ENCODE measurements at regions not wholly inside any gene's neighbourhood (a gene's known extent, or its start where the extent isn't known, plus 50 kb on each side); places are given as distances from the start of the nearest gene placed in this dataset.

DNA sequence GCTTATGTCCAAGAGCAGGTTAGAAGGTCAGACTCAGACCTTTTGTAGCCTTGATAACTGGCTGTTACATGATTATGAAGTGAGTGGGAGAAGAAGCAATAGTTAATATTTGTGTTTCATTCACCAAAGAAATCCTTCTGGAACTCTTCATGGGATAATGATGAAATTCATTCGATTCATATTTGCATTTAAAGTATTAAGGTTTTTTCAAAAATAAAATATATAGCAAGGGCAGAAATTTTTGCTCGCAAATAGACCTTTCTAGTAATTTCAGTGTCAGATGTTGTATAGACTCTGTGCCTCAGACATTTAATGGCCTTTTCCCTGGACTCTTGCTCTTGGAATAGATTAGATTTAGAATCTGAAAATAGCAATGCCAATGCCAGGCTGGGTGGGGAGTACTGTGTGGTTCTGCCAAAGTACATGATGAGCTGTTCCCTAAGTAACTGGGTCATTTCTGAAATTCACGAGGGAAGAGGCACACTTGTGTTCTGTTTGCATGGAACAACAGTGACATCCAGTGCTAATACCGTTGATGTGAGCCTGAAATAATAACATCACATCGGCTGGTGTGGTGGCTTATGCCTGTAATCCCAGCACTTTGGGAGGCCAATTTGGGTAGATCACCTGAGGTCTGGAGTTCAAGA lies 119.2 kb downstream of the MBL2 start:
- no peak for DNase-seq

DNA sequence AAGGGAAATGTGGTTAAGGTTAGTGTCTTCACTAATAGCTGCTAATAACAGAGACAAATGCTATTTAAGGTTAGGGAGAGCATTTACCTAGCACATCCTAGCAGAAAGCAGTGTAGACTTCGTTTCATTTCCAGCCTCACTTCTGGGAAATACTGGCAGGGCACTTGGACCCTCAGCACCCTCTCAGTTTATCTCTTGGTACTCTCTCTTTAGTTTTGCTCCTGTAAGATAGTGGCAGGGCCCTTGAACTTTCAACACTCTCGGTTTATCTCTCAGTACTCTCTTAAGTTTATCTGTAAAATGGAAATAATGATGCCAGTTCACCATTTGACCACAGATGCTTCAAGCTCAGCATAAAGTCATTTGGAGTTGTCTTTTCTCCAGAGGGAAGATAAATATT lies 118.4 kb downstream of the MBL2 start:
- no peak for DNase-seq

DNA sequence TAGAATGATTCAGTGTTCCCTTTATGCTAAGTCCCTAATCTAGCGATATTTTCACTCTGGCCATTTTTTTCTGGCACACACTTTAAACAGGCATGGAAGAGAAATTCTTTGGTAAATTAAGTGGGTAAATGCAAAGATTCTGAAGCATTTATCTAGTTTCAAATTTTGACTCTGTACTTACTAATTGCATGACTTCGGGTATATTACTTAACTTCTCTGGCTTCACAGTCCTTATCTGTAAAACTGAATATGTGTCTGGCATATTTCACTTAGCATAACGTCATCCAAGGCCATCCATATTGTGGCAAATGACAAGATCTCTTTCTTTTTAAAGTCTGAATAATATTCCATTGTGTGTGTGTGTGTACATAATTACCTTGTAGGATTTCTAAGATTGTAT lies 114.5 kb downstream of the MBL2 start:
- DNase-seq, result no peak

DNA sequence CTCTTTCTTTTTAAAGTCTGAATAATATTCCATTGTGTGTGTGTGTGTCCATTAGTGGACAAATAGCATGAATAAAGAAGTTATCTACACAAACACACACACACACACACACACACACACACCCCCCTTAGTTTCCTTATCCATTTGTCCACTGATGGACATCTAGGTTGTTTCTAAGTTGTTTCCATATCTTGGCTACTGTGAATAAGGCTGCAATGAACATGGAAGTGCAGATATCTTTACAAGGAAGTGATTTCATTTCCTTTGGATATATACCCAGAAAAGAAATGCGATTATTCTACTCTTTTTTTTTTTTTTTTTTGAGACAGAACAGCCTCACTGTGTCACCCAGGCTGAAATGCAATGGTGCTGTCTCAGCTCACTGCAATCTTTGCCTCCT lies 113.5 kb downstream of the MBL2 start:
- no peak for DNase-seq

DNA sequence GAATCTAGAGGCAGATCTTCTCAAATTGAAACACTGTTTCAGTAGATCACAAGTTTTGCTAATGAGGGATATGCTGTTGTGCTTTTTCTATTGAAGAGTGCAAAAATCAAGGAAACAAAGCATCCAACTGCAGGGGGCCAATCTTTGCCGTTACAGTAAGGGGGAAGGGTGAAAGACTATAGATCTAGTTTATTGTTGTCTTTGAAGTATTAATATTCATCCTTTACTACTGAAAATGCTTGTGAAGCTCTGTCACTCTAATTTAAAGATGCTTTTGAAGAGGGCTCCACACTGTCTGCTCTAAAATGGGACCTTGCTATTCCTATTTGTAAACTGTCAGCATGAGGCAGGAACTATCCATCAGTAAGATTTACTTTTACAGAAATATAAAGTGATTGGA lies 110.3 kb downstream of the MBL2 start:
- no peak for DNase-seq

DNA sequence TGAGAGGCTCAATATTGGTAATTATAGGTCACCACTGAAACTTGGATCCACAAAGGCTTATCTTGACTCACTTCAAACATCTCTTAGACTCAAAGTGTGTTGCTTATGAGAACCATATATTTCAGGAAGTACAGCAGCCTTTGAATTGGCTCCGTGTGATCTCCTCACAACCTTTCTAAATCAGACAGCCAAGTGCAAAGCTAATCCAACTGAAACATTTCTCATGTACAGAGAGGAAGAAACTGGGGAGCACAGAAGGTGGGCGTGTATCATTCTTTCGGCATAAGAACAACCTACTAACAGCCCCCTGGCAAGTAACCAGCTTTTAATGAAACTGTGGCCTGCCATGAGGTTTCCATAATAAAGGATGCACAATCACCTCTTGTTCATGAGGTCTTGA lies 109.4 kb downstream of the MBL2 start:
- DNase-seq, result no peak

DNA sequence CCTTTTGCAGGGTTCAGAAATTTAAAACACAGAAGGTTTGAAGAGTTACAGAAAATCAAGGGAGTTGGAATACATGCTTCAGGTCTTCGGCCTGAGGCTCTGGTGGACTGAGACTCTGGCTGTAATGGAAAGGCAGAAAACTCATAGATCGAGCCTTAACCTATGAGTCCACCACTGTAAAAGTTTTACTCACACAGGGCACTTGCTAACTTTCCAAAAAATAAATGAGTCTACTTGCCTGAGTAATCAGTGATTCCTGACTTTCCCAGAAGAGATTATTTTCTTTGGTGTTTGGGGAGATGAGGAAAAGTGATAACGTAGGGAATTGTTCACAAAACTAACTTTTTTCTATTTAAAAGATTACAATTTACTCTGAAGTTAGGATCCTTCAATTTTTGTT lies 108.0 kb downstream of the MBL2 start:
- no peak for DNase-seq

DNA sequence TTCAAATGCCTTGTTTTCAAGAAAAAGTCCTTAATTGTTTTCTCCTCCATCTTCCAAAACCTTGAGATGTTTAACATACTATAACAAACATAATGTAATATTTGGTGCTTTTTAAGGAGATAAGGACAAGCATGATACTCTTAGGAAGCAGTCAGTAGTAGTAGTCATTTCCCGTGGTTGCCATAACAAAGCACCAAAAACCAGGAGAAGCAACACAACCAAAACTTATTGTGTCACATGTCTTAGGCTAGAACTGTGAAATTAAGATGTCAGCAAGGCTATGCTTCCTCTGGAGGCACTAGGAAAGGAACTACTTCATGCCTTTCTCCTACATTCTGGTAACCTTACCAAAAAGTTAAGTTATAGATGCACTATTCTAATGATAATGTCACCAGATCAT lies 106.8 kb downstream of the MBL2 start:
- no peak for DNase-seq

DNA sequence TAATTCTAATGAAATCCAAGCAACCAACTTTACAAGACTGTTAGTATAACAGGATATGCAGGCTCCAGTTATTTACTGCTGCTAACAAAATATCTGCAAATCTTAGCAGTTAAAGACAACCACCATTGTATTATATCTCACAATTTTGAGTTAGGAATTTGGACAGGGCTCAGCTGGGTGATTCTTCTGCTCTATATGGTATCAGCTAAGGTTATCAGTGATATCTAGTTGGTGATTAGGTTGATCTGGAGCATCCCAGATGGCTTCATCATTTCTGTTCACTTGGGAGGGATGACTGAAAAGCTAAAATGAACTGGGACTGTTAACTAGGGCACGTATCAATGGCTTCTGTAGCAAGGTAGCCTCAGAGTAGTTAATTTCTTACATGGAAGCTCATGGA lies 105.7 kb downstream of the MBL2 start:
- no peak for DNase-seq

DNA sequence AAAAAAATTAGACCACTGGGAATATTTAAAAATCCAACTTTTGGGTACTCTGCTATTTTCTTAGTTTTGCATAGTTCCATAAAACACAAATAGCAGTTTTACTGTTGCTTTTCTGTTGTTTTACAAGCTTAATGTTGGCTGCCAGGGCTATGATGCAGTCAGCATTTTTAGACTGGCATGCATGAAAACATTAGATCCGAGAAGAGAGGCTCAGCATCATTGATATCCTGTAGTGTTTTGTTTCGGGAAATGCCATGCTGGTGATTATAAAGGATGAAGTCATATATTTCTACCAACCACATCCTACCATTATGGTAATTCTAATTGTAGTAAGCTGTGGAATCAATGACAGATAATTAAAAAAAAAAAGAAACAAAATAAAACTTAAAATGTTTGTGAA lies 104.6 kb downstream of the MBL2 start:
- no peak for DNase-seq

DNA sequence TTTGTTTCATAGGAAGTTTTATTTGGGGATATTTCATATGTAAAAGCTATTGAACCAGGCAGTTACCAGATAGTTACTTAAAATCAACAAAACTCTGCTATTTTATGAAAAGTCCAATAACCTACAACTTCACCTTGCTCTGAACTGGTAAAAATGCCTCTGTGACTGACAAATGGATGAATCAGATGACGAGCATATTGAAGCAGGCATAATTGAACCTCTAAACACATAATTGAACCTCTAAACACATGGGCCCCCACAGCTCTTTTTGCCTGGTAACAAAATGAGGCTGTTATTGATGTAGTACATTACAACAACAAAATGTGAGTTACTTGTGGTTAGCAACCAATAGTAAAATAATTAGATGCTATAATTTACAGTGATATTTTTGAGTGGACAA lies 99.7 kb downstream of the MBL2 start:
- DNase-seq, result no peak

DNA sequence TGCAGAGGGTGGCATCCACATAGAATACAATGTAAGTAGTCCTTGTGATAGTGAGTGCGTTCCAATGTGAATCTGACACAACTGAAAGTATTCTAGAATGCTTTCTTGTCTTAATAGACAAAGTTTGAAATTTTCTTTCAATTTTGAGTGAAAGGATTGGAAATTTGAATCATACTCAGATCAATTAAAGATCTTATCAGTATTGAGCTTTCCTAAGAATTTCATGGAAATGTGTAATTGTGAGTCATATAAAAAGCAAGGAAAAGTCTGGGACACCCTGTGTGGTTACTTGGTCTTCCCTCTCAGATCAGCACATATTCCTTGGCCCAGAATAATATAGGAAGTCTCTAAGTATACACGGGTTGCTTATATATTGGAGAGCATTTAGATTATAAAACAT lies 99.1 kb downstream of the MBL2 start:
- DNase-seq, result no peak

DNA sequence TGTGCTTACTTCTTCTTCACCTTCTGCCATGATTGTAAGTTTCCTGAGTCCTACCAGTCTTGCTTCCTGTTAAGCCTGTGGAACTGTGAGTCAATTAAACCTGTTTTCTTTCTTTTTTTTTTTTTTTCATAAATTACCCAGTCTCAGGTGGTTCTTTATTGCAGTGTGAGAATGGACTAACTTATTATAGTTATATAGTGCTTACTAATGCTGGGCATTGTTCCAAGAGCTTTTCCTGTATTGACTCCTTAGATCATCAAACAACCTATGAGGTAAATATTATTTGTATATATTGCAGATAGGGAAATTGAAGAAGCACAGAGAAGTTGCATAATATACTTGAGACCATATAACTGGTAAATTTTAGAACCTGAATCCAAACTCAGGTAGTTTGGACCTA lies 98.1 kb downstream of the MBL2 start:
- no peak for DNase-seq

DNA sequence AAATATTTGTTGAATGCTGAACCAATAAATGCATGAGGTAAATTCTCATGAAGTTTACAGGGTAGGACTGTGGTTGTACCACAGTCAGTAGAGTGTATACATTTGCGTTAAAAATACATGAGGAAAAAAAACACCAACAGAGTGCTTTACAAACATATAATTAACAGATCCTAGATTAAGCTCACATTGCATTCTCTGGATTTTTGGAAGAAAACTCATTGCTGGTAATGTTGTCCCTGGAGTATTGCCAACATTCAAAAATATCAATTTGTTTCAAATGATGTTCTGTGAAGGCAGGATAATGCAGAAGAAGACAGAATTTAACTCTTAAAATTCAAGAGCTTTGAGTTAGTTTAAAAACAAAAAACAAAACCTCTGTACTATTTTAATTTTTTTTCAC lies 95.5 kb downstream of the MBL2 start:
- no peak for DNase-seq

DNA sequence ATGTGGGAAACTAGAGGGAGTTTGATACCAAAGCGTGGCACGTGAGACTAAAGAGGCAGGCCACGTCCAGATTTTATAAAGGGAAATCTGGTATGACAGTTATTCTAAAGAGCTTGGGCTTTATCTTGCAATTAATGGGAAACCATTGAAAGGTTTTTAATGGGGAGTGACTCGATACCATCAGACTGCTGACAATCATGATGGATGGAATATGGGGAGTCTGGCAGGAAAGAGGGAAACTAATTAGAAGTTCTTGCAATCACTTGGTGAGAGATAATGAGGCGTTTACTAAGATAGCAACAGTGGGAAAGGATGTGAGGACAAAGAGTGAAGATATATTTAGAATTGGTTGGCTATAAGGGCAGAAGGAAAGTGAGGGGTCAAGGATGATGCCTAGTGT lies 94.0 kb downstream of the MBL2 start:
- DNase-seq, result no peak

DNA sequence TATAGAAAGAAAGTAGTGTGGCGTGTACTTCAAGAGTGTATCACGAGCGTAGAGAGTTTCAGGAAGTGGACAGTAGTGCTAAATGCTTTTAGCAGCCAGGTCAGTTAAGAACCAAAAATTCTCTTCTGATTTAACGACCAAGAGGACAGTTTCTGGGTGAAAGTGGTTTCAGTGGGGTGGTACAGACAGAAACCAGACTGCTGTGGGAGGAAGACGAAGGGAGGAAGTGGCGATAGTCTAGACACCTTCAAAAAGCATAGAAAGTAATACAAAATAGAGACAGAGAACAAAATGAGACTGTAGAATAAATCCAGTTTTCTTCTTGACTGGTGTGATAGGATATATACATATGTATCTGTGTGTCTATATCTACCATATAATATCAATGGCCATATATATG lies 93.5 kb downstream of the MBL2 start:
- no peak for DNase-seq

DNA sequence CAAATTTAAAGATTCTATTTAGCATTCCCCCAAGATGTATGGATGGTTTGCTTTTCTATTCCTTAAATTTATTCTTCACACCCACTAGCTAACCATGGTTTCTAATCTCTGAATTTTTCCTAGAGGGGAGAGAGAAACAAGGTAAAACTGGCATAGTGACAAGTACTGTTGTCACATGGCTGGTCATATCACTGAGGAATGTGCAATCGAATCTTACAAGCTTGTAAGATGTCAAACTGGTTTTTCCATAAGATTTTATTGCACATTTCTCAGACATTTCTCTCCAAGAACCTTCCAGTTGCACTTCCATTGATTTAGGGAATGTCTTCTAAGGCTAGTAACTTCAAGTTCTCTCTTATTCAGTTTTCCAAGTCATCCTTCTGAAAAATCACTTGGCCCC lies 89.8 kb downstream of the MBL2 start:
- DNase-seq, result no peak

DNA sequence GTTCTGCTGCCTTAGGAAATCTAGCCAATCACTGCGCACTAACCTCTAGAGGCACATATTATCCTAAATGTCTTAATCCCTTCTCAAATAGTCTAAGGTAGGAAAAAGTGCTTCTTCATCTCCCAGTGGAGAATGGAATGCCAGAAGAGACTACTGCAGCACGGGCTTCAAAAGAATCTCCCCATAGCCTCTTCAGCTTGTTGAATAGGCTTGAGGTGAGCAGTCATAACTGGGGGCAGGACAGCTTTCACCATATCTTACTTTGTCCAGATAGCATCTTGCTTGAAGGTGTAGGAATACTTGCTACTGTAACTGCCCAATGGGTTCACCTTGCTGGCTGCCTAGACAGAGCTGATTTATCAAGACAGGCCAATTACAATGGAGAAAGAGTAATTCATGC lies 88.8 kb downstream of the MBL2 start:
- no peak for DNase-seq

DNA sequence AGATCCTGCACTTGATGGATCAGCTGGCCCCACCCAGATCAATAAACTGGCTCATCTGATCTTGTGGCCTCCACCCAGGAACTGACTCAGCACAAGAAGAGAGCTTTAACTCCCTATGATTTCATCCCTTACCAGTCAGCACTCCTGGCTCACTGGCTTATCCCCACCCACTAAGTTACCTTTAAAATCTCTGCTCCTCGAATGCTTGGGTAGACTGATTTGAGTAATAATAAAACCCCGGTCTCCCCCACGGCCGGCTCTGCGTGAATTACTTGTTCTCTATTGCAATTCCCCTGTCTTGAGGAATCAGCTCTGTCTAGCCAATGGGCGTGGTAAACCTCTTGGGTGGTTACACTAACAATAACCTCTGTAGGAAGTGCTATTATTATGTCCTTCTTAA lies 83.7 kb downstream of the MBL2 start:
- DNase-seq, result no peak

DNA sequence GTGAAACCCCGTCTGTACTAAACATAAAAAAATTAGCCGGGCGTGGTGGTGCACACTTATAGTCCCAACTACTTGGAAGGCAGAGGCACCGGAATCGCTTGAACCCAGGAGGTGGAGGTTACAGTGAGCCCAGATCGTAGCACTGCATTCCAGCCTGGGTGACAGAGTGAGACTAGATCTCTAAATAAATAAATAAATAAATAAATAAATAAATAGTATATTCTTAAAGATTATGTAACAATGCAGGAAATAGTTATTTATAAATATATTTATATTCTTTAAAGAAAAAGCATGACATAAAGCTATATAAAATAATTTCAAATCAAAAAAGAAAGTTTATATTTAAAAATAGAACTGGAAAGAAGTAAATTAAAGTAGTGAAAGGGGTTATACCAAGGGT lies 76.4 kb downstream of the MBL2 start:
- DNase-seq, result no peak

DNA sequence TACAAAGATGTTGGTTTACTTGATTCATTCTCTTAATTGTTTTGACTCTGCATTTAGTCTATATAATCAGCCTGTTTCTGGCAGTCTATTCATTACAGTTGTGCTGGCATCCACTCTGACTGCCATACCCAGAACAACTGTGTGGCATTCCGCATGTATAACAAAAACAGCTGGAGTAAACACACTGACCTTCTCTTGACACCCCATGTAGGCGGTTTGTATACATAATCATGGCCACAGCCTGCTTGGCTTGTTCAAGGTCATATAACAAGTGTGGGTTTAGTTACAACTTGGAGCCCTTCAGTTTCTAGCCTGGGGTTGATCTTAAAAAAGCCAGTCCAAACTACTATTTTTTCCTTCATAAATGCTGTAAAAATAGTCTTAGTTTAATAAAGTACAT lies 70.9 kb downstream of the MBL2 start:
- DNase-seq, result peak; percentile 52

DNA sequence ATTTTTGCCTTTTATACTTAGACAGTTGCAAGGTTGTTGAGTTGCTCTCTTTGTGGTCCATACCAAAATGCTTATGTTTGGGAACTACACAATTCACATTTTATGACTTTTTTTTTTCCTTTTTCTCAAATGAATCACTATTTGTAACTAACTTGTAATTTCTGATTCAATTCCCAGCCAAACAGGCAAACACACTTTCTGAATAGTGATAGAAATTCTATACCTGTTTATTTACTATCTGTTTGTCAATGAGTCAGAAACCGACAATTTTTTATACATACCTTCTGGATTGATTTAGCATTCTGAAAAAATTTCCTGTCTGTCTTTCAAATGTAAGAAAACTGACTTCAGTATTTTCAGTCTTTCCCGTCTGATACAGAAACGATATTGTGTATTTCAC lies 69.1 kb downstream of the MBL2 start:
- no peak for DNase-seq

DNA sequence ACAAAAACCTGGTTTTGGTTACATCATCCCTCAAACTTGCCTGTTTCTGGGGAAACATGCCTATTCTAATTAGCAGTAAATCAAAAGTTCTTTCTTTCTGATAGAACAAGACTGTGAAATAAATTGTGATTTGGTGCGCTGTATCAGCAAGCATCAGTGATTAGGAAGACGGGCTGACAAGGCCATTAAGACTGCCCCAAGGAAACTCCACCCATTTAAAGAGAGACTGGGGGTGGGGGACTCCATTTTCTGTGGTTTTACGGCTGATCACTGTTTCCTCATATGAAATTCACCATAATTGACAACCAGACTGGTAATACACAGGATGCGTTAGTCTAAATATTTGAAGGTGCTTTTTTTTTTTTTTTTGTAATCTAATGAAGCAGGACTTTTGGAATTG lies 68.7 kb downstream of the MBL2 start:
- DNase-seq, result no peak

DNA sequence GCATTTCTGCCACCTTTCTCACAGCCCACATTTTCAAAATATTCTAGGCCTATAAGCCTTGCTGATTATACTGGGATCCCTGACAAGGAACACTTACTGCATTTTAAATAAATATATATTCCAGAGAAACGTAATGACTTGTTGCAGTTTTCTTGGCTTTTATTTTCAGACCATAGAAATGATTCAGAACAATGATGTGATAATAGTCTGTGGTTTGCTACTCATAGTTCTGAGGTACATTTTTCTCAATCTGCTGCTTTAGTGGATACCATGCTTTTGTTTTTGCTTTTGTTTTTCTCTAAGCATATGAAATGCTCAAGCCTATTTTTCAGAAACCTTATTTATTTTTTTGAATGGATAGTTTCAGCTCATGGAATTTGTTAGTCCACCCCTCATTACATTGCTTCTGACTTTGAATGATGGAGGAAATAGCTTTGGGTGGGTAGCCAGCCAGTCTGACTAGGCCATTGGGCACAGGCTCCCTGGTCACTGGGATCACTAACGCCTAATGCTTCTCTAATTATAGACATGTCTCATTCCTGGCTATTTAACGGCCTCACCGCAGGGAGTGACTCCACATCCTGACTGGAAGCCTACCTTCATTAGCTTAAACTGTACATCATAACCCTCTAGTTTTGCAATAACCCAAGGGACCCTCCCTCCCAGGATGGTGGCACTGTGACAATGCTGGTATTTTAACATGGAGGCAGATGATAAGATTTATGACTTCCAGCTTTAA lies 66.1 kb downstream of the MBL2 start:
- no peak for DNase-seq
